Anterior cingulate cortex (tissue), 58 donors: ENCODE measurements at regions not wholly inside any gene's neighbourhood (a gene's known extent, or its start where the extent isn't known, plus 50 kb on each side); places are given as distances from the start of the nearest gene placed in this dataset.
A peak's percentile ranks its signal among the peaks of the same experiment; 100 is the strongest.
"Not testable (repeated sequence)": the region's sequence is repeated elsewhere in the genome, so short reads cannot be mapped to it uniquely, and the experiment has no call there.

Experiments
- DNase-seq, 58 donors: peaks; one replicate each; lab custom pipeline; 2025; lab: John Stamatoyannopoulos, UW

DNA sequence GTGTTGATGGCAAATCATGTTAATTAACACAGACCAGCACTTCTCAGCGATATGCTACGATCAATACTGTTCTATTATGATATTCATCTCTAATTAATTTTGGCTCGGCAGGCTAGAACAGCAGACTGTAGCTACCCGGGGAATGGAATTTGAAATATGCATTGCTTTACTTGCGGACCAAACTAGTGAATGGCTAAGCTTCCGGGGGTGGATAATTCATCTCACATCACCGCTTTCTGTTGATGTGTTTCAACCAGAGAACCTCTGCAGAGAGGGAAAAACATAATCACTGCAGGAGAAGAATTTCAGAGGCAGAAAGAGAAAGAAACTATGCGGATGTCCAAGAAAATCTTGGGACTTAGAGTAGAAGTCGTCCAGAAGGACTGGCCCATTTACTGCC lies 490.9 kb downstream of the STK39 start:
- DNase-seq = no peak

DNA sequence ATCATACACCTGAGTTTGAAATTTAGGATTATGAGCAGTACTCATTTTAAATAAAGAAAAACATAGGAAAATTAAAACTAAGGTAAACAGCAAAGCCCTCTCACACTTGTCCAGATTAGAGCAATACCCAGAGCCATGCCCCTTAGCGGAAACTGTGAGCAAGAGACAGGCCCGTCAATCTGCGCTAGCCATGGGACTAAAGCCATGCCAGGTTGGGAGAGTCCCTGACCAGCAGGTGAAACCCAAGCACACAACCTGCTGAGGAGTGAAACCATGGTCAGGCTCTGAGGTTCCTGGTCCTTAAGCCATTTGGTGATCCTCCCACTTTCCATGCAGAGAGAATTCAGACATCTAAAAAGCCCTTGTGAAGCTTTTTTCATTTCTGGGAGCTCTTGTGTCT lies 494.3 kb downstream of the STK39 start:
- no peak for DNase-seq

DNA sequence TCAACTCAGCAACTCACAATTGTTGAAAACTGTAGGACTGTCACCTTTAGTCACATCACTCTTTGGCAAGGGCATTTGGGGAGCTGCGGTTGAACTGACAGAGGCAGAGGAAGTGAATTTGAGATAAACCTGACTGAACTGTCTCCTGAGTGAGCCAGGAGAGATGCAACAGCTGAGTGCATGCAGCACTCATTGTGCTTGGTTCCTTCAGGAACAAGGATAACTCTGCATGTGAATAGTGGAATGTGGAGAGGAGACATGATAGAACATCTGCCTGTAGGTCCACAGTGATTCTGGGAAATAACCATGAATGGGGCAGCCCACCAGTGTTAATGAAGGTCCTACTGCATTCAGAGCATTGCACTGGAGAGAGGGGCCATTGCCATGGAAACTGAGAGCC lies 494.7 kb downstream of the STK39 start:
- no peak for DNase-seq

DNA sequence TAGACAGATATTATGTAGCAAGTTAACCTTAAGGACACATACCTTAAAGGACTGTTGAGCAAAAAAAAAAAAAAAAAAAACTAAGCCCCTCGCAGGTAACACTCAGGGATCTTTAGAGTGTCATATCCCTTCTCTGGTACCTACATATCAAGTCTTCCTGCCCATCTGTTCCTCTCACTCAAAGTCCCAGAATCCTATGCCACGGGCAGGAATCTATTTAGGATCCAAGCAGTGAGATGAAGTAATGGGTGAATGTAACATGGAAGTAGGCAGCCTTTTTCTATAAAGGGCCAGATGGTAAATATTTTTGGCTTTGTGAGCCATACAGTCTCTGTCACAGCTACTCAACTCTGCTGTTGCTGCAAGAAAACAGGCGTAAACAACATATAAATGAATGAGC lies 496.7 kb downstream of the STK39 start:
- no peak for DNase-seq

DNA sequence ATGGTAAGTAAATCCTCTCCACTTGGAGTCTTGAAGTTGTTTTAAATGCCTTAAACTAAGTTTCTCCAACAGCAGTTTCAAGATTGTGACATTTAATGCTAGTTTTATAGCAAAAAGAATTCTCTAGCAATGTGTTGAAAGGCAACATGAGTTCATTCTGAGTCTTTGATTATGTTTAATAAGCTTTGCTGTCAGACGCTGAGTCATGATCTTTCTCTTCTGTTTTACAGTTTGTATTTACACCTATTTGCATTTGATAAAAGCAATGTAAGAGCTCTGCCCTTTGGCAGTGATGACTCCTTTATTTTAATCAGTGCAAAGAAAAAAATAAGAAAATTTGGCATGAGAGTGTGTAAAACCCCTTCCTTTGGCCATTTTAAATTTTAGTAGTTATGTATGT lies 497.7 kb downstream of the STK39 start:
- DNase-seq = no peak

DNA sequence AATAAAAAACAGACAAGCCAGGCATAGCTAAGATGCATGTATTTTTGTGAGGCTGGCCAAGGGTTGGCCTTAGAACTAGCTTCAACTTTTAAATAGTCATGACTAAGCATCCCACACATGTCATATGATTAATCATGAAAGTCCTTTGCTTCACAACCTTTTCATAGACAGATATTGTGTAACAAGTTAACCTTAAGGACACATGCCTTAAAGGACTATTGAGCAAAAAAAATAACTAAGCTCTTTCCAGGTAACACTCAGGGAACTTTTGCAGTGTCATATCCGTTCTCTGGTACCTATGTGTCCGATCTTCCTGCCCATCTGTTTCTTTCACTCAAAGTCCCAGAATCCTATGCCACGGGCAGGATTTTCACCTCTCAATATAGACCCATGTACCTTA lies 498.4 kb downstream of the STK39 start:
- DNase-seq = no peak

DNA sequence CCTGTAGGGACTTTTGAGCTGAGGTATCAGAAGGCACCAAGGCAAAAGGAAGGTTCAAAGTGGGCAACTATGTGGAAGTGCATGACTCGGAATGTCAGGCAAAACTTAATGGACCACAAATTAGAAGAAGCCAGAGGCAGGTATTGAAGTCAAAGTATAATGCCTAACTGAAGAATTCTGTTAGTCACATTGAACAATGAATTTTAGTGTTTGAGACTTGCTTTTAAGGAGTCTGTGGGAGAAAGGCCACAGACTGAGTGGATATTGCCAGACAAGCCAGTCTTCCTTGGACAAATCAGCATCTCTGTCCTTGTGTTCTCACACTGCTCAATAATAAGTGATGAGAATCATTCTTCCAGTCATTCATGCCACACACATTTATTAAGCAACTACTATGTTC lies 498.9 kb downstream of the STK39 start:
- no peak for DNase-seq

DNA sequence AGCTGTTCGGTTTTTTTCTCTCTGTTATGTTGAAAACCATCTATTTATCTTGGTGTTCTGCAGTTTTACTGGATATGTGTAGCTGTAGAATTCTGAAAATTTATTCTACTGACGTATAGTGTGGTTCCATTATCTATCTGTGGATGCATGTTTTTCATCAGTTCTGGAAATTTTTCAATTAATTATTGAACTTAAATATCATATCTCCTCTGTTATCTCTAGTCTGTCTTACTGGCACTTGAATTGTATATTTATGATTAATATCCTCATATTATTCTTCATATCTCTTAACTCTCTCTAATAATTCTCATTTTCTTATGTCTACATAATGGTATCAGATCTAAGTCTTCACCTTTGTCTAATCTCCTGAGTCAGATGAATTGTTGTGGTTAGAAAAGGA lies 501.7 kb downstream of the STK39 start:
- no peak for DNase-seq

DNA sequence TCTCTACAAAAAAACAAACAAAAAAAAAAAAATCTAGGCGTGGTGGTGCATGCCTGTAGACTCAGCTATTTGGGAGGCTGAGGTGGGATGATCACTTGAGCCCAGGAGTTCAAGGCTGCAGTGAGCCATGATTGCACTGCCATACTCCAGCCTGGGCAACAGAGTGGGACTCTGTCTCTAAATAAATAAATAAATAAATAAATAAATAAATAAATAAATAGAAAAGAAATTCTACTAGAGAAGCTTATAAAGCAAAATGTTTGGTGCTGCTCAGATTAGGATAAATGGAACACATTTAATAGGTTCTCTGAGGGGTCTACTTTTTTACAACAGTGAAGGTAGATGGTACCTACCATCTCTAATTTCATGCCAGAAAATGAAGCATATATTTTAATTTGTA lies 507.5 kb downstream of the STK39 start:
- DNase-seq = not testable (repeated sequence)

DNA sequence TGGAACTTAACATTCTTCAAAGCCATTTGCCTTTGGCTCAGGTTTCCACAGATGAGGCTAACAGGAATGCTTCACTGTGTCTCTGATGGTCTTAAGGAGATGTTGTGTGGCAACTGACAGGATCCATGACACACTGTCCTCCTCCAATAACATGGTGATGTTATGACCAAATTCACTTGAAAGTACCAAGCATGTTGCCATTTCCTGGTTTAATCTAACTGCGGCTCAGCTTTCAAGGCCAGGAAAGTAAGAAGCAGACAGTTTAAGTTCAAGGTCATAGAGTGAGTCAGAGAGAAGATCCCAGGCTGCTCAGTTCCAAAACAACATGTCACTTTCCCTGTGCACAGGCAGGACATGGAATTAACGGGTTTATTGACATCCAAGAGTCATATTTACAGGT lies 513.6 kb downstream of the STK39 start:
- DNase-seq = no peak

DNA sequence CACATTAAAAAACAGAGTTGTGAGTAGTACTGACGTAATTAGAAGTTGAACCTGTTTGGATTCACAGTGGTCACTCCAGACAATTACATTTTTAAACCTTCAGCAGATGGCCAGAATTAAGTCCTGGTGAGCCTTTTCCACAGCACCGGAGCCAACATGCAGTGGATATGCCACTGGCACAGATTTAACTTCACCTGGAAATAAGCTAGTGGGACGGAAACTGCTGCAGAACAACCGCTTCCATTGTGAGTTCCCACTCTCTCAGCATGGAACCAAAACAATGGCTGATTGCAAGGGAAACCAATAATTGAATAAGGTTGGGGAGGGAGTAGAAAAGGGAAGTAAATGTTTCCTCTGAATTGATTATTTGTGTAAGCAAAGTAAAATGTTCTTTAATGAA lies 515.1 kb downstream of the STK39 start:
- DNase-seq = no peak

DNA sequence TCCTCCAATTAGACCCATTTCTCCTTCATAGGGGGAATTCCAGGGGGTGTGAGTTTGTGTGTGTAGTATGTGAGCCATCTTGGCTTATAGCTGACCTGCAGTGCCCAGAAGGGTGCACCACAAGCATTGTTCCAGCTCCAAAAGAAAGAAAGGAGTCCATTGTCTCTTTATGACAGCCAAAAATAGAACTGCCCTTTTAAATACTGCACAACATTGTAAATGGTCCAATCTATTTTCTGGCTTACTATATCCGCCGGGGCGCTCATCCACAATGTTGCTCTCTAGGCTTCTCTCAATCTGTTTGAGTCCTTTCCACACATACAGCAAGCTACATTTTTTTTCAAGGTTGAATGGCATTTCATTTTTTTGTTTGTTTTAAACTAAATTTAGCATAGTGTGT lies 517.5 kb downstream of the STK39 start:
- DNase-seq = peak in 1 of 58 donors; percentile 12

DNA sequence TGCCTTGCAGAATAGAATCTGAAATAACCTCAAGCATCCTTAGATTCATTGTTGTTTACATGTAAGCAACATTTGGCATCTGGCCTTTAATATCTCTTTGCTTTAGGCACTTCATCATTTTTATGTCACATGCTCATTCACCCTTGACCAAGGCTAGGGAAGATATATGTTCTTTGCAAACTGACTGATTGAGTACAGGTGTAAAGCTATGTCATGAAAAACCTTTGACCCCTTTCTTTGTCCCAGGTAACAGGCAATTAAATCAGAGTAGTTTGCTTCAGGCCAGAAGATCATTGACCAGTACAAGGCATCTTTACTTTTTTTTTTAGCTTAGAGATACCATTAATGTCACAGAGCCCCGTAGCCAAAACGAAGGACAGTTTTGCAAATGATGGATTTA lies 520.6 kb downstream of the STK39 start:
- DNase-seq = no peak

DNA sequence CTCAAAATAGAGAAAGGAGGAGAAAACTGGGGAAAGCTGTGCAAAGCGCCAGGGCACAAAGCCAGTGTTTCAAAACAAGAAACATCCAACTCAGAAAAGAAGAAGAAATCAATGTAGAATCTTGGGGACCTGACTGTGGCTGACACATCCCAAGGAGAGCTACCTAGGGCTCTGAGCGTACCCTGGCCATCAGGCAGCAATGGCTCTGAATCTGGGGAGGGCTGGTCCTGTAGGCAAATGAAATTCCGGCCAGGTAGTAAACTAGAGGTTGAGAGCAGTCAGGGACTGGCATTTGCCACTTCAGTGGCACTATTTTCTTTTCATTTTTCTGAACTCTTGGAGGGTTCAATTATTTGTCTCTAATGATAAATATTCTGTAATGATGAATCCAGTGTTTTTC lies 525.8 kb downstream of the STK39 start:
- DNase-seq = peak in 5 of 58 donors; percentile 3 to 16 (median 11)

DNA sequence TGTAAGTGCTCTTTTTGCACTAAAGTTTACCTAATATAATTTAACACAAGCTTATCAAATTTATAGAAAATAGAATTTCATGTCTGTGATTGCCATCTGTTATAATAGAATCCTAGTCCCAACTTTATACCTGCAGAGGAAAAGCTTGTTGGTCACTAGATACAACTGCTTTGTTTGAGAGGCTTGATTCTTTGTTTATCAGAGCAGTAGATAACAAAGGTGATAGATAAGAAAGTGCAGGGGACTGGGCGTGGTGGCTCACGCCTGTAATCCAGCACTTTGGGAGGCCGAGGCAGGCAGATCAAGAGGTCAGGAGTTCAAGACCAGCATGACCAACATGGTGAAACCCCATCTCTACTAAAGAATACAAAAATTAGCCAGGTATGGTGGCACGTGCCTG lies 528.0 kb downstream of the STK39 start:
- no peak for DNase-seq

DNA sequence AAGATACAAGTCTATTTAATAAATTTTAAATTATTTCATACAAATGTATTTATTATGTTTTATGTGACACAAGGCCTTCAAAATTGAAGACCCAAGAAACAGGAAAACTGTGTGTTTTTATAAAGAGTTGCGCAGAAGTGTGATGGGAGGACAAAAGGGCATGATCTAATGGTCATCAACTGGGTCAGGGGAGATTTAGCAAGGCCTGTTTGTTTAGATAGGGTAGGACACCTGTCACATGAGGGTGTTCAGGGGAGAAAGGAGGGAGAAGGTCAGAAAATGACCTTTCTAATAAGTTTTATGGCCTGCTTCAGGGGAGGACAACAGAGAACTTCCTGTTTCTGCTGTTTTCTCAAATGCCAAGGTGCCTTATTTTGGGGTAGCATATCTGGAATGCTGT lies 528.8 kb downstream of the STK39 start:
- no peak for DNase-seq

DNA sequence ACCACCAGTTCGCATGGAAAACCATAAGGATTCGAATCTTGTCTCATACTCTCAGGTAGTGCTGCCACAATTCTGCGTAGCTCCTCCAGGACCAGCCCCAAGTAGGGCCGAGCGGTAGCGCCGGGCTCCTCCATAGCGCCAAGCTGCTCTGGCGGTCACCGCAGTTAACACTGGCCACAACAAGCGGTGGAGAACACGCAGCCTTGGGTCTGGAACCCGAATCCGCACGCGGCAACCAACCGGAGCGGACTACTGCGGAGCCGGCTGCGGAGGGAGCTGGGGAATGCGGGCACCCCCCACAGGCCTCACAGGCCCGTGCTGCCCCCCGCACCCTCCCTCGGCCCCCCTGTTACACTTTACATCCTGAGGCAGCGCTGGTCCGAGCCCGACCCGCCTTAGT lies 531.5 kb downstream of the STK39 start:
- no peak for DNase-seq

DNA sequence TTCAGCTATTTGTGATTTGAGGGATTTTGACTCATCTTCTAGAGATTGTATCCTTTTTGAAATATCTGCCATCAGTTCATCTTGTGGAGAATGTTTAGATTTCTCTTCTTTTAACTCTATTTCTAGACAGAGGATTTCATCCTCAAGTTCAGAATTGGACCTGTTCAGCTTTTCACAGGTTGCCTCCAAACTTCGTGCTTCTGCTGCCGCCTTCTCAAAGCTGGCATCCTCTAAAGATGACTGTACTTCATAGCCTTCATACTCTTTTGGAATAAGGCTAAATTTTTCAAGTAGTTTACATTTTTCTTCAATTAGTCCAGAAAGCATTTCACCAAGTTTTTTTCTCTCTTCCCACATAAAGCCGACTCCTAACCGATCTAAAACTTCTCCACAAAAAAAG lies 531.9 kb downstream of the STK39 start:
- DNase-seq = peak in 7 of 58 donors; percentile 3 to 25 (median 8)

DNA sequence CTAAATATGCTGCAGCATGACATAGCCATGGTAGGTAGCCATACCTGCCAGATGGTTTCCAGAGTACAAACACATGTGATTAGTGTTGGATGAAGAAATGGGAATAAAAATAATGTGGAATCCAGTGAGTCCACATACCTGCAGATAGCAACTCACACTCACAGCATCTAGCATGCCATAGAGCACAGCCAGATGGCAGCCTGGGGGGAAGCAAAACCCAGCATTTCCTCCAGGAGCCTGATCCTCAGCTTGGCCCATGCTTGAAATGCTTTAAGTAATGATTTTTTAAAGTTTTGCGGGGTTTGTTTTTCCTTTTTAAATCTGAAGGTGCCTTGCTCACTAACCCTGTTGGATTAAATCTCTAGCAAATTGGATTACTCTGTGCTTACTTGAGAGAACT lies 535.1 kb downstream of the STK39 start:
- DNase-seq = no peak

DNA sequence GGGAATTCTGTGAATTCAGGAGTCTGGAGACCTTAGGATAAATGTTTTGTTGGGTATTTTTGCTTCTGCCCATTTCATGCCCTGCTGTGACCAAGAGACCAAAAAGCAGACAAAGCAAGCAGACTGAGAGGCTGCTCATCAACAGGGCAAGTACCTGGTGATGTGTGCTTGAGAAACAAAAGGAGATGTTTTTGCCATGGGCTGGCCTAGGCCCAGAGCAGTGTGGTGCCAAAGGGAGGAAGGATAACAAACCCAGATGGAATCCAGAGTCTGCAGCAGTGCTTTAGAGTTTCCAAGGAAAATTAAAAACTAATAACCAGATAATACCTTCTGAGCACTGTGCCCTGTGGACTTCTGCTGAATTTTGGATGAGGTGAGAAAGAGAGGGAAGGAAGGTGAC lies 538.4 kb downstream of the STK39 start:
- no peak for DNase-seq

DNA sequence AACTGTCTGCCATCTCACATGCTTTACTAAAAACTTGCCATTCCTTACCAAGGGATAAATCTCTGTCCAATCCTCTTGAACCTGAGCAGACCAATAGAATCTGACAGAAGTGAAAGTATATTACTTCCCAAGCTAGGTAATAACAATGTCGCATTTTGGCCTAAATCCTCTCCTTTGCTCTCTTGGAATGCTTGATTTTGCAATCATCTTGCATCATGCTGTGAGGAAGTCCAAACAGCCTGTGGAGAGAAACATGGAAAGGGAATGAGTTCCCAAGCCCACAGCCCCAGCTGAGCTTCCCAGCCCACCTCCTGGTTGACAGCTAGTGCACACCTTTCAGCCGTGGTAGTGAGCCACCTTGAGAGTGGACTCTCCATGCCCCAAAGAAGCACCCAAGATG lies 540.6 kb downstream of the STK39 start:
- DNase-seq = no peak

DNA sequence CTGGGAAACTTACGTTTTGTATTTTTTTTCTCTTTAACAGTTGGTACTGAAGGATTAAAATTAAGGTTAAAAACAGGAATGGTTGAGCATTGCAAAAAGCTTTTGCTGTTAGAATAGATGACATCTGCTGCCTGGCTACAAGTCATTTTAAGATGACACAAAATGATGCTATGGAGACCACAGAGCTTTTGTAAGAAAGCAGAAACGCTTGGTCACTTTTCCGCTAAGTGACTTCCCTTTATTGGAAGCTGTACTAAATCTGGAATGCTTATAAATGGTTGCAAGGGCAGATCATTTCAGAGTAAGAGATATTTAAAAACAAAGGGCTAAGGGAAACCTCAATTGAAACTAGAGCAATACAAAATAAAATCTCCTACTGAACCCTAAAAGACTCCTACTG lies 544.0 kb downstream of the STK39 start:
- no peak for DNase-seq

DNA sequence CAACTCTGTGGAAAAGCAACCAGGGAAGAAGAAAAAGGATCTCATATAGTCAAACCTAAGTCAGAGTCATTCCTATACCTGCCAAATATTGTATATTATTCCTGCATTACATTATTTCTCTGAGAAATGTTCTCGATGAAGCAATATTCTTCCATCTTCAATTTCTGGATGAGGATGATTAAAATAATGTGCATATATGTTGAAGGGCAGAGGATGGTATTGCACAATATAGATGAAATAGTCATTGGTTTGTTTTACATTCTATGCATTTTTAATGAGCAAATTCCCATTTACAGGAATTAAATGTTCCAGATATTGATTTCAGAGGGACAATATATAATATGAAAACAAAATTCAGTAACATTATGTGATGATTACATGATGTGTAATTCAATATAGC lies 545.2 kb downstream of the STK39 start:
- no peak for DNase-seq

DNA sequence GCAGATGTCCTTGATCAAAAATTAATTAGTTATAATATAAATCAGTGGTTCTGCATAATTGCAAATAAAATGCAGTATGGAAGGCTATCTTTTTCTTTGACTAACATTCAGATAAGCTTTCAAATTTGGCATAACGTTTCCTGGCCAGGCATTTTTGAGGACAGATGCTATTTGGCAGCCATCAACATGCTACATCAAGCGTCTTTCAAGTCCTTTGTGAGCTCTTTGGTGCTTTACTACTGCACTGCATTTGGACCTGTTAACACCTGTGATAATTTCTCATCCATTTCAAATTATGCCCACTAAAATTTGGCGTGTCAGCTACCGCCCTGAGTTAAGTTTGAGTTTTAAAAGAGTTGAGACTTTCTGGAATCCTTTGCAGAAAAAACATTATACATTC lies 545.7 kb downstream of the STK39 start:
- no peak for DNase-seq
